ENCODE measurements at regions not wholly inside any gene's neighbourhood (a gene's known extent, or its start where the extent isn't known, plus 50 kb on each side); places are given as distances from the start of the nearest gene placed in this dataset.

GRCh38 chr6:88376768-88377387 lies 210.7 kb upstream of the CNR1 start:
- Histone ChIP-seq H3K36me3 (no peaks in the 10 kb centered on the region), H3K4me3 (no peak overlapping the region), H3K27ac (peak overlapping the region in 3 of 12 donors; percentile 7 to 14 (median 13)), H3K27me3 (no peaks in the 10 kb centered on the region), H3K9me3 (no peaks in the 10 kb centered on the region), H3K4me1 (peaks cover 0 to 35% (median 5%) of the 10 kb centered on the region in 12 donors)
- TF ChIP-seq CTCF (IDR thresholded peaks at IDR 0.05) = no peak
- no peak for TF ChIP-seq POLR2A (IDR thresholded peaks at IDR 0.05)
- WGBS, 4 donors = 44 to 53% (median 50%) methylated on average over 2 of the region's 2 CpGs
- intact Hi-C loops (cut with DNase I) = no loop called here
- ATAC-seq = peak in 1 of 4 donors; percentile 32
- DNase-seq = no peak

- H3K27ac ChIP-seq = peak overlapping the region in 1 of 12 donors; percentile 13
- no peak for ATAC-seq
- WGBS, 4 donors = 43 to 58% (median 53%) methylated on average over 2 of the region's 2 CpGs
Measured at GRCh38 chr6:88376197-88376596, 210.1 kb upstream of the CNR1 start.

GRCh38 chr6:88374553-88374952 lies 208.4 kb upstream of the CNR1 start:
- Histone ChIP-seq H3K27ac (no peak overlapping the region), H3K36me3 (no peaks in the 10 kb centered on the region), H3K9me3 (no peaks in the 10 kb centered on the region), H3K4me3 (no peak overlapping the region), H3K27me3 (no peaks in the 10 kb centered on the region), H3K4me1 (peaks cover 0 to 16% (median 2%) of the 10 kb centered on the region in 12 donors)
- WGBS, 4 donors = 40 to 47% (median 43%) methylated on average over 1 of the region's 1 CpG
- TF ChIP-seq CTCF (IDR thresholded peaks at IDR 0.05) (no peak), POLR2A (IDR thresholded peaks at IDR 0.05) (no peak)
- no peak for ATAC-seq
- DNase-seq = no peak
- intact Hi-C loops (cut with DNase I) = no loop called here

More at GRCh38 chr6:88376197-88376596, 210.1 kb upstream of the CNR1 start:
- Histone ChIP-seq H3K27me3 (no peaks in the 10 kb centered on the region), H3K4me3 (no peak overlapping the region), H3K9me3 (no peaks in the 10 kb centered on the region), H3K36me3 (no peaks in the 10 kb centered on the region), H3K4me1 (peaks cover 0 to 33% (median 5%) of the 10 kb centered on the region in 12 donors)
- TF ChIP-seq CTCF (IDR thresholded peaks at IDR 0.05) (no peak), POLR2A (IDR thresholded peaks at IDR 0.05) (no peak)
- DNase-seq = no peak
- intact Hi-C loops (cut with DNase I) = no loop called here

- H3K36me3 ChIP-seq = no peaks in the 10 kb centered on the region
- no peak for DNase-seq
- H3K4me1 ChIP-seq = peaks cover 0 to 4% (median 0%) of the 10 kb centered on the region in 12 donors
- no peak for ATAC-seq
- no peak overlapping the region for H3K27ac ChIP-seq
- H3K27me3 ChIP-seq = no peaks in the 10 kb centered on the region
- TF ChIP-seq POLR2A (IDR thresholded peaks at IDR 0.05) (no peak), CTCF (IDR thresholded peaks at IDR 0.05) (no peak)
- WGBS, 4 donors = 39 to 55% (median 48%) methylated on average over 2 of the region's 2 CpGs
- no peak overlapping the region for H3K4me3 ChIP-seq
- H3K9me3 ChIP-seq = no peaks in the 10 kb centered on the region
- intact Hi-C loops (cut with DNase I) = no loop called here
Measured at GRCh38 chr6:88371480-88371879, 205.3 kb upstream of the CNR1 start.
